ENCODE measurements at regions not wholly inside any gene's neighbourhood (a gene's known extent, or its start where the extent isn't known, plus 50 kb on each side); places are given as distances from the start of the nearest gene placed in this dataset.

DNA sequence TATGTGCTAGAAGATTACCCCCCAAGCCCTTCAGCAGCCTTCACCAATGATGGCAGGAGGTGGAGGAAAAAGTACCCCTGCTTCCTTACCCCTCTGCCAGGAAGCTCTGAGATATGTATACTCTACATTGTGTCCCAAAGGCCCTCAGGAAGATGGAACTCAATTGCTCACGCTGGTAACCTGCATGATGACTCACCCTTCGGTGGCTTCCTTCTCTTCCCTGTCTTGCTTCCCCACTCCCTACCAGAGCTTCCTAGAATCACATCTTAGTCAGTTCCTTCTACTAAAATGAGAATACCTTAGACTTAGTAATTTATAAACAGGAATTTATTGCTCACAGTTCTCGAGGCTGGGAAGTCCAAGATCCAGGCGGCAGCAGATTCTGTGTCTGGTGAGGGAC, 405.6 kb downstream of the TYW1 start (continued):
- TF ChIP-seq, protein P1, sequence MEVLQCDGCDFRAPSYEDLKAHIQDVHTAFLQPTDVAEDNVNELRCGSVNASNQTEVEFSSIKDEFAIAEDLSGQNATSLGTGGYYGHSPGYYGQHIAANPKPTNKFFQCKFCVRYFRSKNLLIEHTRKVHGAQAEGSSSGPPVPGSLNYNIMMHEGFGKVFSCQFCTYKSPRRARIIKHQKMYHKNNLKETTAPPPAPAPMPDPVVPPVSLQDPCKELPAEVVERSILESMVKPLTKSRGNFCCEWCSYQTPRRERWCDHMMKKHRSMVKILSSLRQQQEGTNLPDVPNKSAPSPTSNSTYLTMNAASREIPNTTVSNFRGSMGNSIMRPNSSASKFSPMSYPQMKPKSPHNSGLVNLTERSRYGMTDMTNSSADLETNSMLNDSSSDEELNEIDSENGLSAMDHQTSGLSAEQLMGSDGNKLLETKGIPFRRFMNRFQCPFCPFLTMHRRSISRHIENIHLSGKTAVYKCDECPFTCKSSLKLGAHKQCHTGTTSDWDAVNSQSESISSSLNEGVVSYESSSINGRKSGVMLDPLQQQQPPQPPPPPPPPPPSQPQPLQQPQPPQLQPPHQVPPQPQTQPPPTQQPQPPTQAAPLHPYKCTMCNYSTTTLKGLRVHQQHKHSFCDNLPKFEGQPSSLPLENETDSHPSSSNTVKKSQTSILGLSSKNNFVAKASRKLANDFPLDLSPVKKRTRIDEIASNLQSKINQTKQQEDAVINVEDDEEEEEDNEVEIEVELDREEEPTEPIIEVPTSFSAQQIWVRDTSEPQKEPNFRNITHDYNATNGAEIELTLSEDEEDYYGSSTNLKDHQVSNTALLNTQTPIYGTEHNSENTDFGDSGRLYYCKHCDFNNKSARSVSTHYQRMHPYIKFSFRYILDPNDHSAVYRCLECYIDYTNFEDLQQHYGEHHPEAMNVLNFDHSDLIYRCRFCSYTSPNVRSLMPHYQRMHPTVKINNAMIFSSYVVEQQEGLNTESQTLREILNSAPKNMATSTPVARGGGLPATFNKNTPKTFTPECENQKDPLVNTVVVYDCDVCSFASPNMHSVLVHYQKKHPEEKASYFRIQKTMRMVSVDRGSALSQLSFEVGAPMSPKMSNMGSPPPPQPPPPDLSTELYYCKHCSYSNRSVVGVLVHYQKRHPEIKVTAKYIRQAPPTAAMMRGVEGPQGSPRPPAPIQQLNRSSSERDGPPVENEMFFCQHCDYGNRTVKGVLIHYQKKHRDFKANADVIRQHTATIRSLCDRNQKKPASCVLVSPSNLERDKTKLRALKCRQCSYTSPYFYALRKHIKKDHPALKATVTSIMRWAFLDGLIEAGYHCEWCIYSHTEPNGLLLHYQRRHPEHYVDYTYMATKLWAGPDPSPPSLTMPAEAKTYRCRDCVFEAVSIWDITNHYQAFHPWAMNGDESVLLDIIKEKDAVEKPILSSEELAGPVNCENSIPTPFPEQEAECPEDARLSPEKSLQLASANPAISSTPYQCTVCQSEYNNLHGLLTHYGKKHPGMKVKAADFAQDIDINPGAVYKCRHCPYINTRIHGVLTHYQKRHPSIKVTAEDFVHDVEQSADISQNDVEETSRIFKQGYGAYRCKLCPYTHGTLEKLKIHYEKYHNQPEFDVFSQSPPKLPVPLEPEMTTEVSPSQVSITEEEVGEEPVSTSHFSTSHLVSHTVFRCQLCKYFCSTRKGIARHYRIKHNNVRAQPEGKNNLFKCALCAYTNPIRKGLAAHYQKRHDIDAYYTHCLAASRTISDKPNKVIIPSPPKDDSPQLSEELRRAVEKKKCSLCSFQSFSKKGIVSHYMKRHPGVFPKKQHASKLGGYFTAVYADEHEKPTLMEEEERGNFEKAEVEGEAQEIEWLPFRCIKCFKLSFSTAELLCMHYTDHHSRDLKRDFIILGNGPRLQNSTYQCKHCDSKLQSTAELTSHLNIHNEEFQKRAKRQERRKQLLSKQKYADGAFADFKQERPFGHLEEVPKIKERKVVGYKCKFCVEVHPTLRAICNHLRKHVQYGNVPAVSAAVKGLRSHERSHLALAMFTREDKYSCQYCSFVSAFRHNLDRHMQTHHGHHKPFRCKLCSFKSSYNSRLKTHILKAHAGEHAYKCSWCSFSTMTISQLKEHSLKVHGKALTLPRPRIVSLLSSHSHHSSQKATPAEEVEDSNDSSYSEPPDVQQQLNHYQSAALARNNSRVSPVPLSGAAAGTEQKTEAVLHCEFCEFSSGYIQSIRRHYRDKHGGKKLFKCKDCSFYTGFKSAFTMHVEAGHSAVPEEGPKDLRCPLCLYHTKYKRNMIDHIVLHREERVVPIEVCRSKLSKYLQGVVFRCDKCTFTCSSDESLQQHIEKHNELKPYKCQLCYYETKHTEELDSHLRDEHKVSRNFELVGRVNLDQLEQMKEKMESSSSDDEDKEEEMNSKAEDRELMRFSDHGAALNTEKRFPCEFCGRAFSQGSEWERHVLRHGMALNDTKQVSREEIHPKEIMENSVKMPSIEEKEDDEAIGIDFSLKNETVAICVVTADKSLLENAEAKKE (CRISPR knock-in tag; IDR thresholded peaks at IDR 0.05), result no peak
- no peak for TF ChIP-seq ZNF331 (CRISPR knock-in tag; IDR thresholded peaks at IDR 0.05; ENCODE audit: low read depth)

DNA sequence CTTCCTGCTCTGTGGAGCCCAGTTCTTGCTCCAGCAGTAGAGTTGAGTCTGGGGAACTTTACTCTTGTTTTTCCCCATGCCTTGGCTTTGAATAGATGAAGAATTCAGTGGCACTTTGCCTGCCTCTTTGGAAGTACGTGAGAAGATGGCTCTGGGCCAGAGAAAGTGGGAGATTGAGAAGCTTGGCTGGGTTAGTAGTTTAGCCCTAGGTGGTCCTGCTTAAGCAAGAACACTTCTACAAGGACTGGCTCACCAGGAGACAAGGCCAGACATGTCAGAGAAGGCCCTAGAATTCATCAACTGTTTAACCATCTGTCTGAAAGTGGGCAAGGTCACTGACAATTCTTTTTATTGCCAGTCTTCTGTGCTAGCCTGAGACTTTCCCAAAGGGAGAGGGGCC, 410.3 kb downstream of the TYW1 start:
- H3K9me2 ChIP-seq (ENCODE audit: insufficient read depth), result no peaks in the 10 kb centered on the region
- H3F3A ChIP-seq (replicated peaks; ENCODE audit: low read depth), result no peaks in the 10 kb centered on the region
- H3K36me3 ChIP-seq (ENCODE audit: insufficient read depth), result no peaks in the 10 kb centered on the region; the same call in 1 of the 2 replicates
- DNase-seq (ENCODE audit: low spot score) (no peak), ATAC-seq (no peak)
- H3K4me3 Mint-ChIP-seq, result no peak overlapping the region
- no peak overlapping the region for H3K27ac ChIP-seq (ENCODE audit: low read depth)
- no peak overlapping the region for H2AFZ ChIP-seq
- no peak overlapping the region for H3K27ac Mint-ChIP-seq
- H4K20me1 ChIP-seq (replicated peaks; ENCODE audit: insufficient read depth), result no peaks in the 10 kb centered on the region
- H3K27me3 ChIP-seq (ENCODE audit: insufficient read depth), result no peaks in the 10 kb centered on the region
- peaks cover 3% of the 10 kb centered on the region for H3K27me3 Mint-ChIP-seq (ENCODE audit: insufficient read depth, low read depth, poor library complexity)
- no peak overlapping the region for H3K4me2 ChIP-seq
- no peaks in the 10 kb centered on the region for H3K79me2 ChIP-seq (replicated peaks; ENCODE audit: insufficient read depth)
- peaks cover 15% of the 10 kb centered on the region; the same call in 2 of the 3 replicates for H3K36me3 Mint-ChIP-seq (ENCODE audit: low read depth)
- no peaks in the 10 kb centered on the region for H3K4me1 ChIP-seq (ENCODE audit: insufficient read depth)
- H3K4me3 ChIP-seq, result no peak overlapping the region
- TF ChIP-seq ZNF114 (CRISPR knock-in tag; IDR thresholded peaks at IDR 0.05) (no peak), JUNB (IDR thresholded peaks at IDR 0.05; ENCODE audit: unreplicated experiment) (no peak), ZNF331 (CRISPR knock-in tag; IDR thresholded peaks at IDR 0.05; ENCODE audit: low read depth) (no peak), CTCF (conservative IDR thresholded peaks at IDR 0.05; ENCODE audit: low read depth in 2 of 2) (no peak), NANOG (IDR thresholded peaks at IDR 0.05; ENCODE audit: borderline replicate concordance) (no peak), EZH2 (IDR thresholded peaks at IDR 0.05; ENCODE audit: low read depth, unreplicated experiment) (no peak), CREB1 (CRISPR knock-in tag; IDR thresholded peaks at IDR 0.05; ENCODE audit: low read depth) (no peak)
- TF ChIP-seq, protein P2, sequence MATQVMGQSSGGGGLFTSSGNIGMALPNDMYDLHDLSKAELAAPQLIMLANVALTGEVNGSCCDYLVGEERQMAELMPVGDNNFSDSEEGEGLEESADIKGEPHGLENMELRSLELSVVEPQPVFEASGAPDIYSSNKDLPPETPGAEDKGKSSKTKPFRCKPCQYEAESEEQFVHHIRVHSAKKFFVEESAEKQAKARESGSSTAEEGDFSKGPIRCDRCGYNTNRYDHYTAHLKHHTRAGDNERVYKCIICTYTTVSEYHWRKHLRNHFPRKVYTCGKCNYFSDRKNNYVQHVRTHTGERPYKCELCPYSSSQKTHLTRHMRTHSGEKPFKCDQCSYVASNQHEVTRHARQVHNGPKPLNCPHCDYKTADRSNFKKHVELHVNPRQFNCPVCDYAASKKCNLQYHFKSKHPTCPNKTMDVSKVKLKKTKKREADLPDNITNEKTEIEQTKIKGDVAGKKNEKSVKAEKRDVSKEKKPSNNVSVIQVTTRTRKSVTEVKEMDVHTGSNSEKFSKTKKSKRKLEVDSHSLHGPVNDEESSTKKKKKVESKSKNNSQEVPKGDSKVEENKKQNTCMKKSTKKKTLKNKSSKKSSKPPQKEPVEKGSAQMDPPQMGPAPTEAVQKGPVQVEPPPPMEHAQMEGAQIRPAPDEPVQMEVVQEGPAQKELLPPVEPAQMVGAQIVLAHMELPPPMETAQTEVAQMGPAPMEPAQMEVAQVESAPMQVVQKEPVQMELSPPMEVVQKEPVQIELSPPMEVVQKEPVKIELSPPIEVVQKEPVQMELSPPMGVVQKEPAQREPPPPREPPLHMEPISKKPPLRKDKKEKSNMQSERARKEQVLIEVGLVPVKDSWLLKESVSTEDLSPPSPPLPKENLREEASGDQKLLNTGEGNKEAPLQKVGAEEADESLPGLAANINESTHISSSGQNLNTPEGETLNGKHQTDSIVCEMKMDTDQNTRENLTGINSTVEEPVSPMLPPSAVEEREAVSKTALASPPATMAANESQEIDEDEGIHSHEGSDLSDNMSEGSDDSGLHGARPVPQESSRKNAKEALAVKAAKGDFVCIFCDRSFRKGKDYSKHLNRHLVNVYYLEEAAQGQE (IDR thresholded peaks at IDR 0.05; ENCODE audit: unreplicated experiment), result no peak
- TF ChIP-seq, protein P3, sequence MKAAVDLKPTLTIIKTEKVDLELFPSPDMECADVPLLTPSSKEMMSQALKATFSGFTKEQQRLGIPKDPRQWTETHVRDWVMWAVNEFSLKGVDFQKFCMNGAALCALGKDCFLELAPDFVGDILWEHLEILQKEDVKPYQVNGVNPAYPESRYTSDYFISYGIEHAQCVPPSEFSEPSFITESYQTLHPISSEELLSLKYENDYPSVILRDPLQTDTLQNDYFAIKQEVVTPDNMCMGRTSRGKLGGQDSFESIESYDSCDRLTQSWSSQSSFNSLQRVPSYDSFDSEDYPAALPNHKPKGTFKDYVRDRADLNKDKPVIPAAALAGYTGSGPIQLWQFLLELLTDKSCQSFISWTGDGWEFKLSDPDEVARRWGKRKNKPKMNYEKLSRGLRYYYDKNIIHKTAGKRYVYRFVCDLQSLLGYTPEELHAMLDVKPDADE (IDR thresholded peaks at IDR 0.05), result no peak
- no peaks in the 10 kb centered on the region for H3K4me1 Mint-ChIP-seq
- H3K9me3 Mint-ChIP-seq, result peaks cover 96% of the 10 kb centered on the region
